ENCODE measurements at regions not wholly inside any gene's neighbourhood (a gene's known extent, or its start where the extent isn't known, plus 50 kb on each side); places are given as distances from the start of the nearest gene placed in this dataset.

DNA sequence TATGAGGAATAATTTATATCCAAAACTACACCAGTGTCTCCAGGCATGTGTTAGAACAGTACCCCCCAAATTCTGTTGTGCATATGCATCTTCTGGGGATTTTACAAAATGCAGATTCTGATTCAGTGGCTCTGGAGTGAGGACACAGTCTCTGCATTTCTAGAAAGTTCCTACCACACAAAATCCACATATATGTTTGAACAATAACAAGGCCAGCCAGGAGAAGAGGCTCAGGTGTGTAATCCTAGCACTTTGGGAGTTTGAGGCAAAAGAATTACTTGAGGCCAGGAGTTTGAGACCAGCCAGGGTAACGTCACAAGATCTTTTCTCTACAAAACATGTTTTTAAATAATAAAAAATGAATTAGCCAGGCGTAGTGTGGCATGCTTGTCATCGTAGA lies 84.9 kb downstream of the ZNF280B start:
- TF ChIP-seq, protein P1, sequence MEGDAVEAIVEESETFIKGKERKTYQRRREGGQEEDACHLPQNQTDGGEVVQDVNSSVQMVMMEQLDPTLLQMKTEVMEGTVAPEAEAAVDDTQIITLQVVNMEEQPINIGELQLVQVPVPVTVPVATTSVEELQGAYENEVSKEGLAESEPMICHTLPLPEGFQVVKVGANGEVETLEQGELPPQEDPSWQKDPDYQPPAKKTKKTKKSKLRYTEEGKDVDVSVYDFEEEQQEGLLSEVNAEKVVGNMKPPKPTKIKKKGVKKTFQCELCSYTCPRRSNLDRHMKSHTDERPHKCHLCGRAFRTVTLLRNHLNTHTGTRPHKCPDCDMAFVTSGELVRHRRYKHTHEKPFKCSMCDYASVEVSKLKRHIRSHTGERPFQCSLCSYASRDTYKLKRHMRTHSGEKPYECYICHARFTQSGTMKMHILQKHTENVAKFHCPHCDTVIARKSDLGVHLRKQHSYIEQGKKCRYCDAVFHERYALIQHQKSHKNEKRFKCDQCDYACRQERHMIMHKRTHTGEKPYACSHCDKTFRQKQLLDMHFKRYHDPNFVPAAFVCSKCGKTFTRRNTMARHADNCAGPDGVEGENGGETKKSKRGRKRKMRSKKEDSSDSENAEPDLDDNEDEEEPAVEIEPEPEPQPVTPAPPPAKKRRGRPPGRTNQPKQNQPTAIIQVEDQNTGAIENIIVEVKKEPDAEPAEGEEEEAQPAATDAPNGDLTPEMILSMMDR (IDR thresholded peaks at IDR 0.05; ENCODE audit: low read depth, low read length): no peak
- in situ Hi-C loops (cut with HindIII; ENCODE audit: low sequenced_read_pairs): no loop called here
- DNase-seq (ENCODE audit: low read depth, low spot score): no peak
- no peak overlapping the region for H3K4me3 ChIP-seq (ENCODE audit: low read depth, low read length)

- in situ Hi-C loops (cut with HindIII; ENCODE audit: low sequenced_read_pairs): no loop called here
- DNase-seq (ENCODE audit: low read depth, low spot score): no peak
Observed at GRCh38 chr22:22424210-22424800, 84.2 kb downstream of the ZNF280B start.

GRCh38 chr22:22424956-22425355 lies 83.6 kb downstream of the ZNF280B start:
- TF ChIP-seq, protein P1 (IDR thresholded peaks at IDR 0.05; ENCODE audit: low read depth, low read length): no peak
- DNase-seq (ENCODE audit: low read depth, low spot score): no peak
- H3K4me3 ChIP-seq (ENCODE audit: low read depth, low read length): no peak overlapping the region
- in situ Hi-C loops (cut with HindIII; ENCODE audit: low sequenced_read_pairs): no loop called here

More at GRCh38 chr22:22424210-22424800, 84.2 kb downstream of the ZNF280B start:
- TF ChIP-seq, protein P1 (IDR thresholded peaks at IDR 0.05; ENCODE audit: low read depth, low read length): no peak
- H3K4me3 ChIP-seq (ENCODE audit: low read depth, low read length): no peak overlapping the region

GRCh38 chr22:22425356-22425755 lies 83.2 kb downstream of the ZNF280B start:
- TF ChIP-seq, protein P1 (IDR thresholded peaks at IDR 0.05; ENCODE audit: low read depth, low read length): no peak
- in situ Hi-C loops (cut with HindIII; ENCODE audit: low sequenced_read_pairs): no loop called here
- DNase-seq (ENCODE audit: low read depth, low spot score): no peak
- H3K4me3 ChIP-seq (ENCODE audit: low read depth, low read length): no peak overlapping the region

GRCh38 chr22:22425783-22426624 lies 82.5 kb downstream of the ZNF280B start:
- no peak for DNase-seq (ENCODE audit: low read depth, low spot score)
- in situ Hi-C loops (cut with HindIII; ENCODE audit: low sequenced_read_pairs): no loop called here
- TF ChIP-seq, protein P1 (IDR thresholded peaks at IDR 0.05; ENCODE audit: low read depth, low read length): no peak
- H3K4me3 ChIP-seq (ENCODE audit: low read depth, low read length): no peak overlapping the region

DNA sequence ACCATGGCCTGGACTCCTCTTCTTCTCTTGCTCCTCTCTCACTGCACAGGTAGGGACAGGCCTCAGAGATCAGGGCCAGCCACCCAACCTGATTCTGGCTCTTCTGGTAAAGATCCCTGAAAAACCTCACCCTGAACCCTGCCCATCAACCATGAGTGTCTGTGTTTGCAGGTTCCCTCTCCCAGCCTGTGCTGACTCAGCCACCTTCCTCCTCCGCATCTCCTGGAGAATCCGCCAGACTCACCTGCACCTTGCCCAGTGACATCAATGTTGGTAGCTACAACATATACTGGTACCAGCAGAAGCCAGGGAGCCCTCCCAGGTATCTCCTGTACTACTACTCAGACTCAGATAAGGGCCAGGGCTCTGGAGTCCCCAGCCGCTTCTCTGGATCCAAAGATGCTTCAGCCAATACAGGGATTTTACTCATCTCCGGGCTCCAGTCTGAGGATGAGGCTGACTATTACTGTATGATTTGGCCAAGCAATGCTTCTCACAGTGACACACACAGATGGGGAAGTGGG lies 80.9 kb downstream of the ZNF280B start:
- in situ Hi-C loops (cut with HindIII; ENCODE audit: low sequenced_read_pairs): no loop called here
- TF ChIP-seq, protein P1 (IDR thresholded peaks at IDR 0.05; ENCODE audit: low read depth, low read length): no peak

More for the DNA sequence above, 80.9 kb downstream of the ZNF280B start:
- no peak overlapping the region for H3K4me3 ChIP-seq (ENCODE audit: low read depth, low read length)
- no peak for DNase-seq (ENCODE audit: low read depth, low spot score)
